OCI-LY7 (cell line): ENCODE measurements at regions not wholly inside any gene's neighbourhood (a gene's known extent, or its start where the extent isn't known, plus 50 kb on each side); places are given as distances from the start of the nearest gene placed in this dataset.

Experiments
- CTCF ChIP-seq: fragments of 200-600 bp; sonication (generic); conservative IDR thresholded peaks from 2 replicates; pipeline ENCODE4 v1.5.1; 2014; ENCODE audit warnings: mild to moderate bottlenecking, antibody characterized with exemption, low read length, moderate library complexity, mixed read lengths
- EZH2phosphoT487 ChIP-seq: fragments of 200-600 bp; sonication (generic); IDR thresholded peaks from 2 replicates; pipeline ENCODE4 v1.6.1; 2018; ENCODE audit warnings: low read depth, borderline replicate concordance, mild to moderate bottlenecking, mixed run types, antibody characterized with exemption, low read length, moderate library complexity, mixed read lengths

GRCh38 chr5:126716861-126717260 lies 60.1 kb upstream of the LMNB1 start:
- no peak for TF ChIP-seq CTCF
- no peak for TF ChIP-seq EZH2phosphoT487
